Kidney (tissue), 13 donors: ENCODE measurements at regions not wholly inside any gene's neighbourhood (a gene's known extent, or its start where the extent isn't known, plus 50 kb on each side); places are given as distances from the start of the nearest gene placed in this dataset.
"Not testable (repeated sequence)": the region's sequence is repeated elsewhere in the genome, so short reads cannot be mapped to it uniquely, and the experiment has no call there.

ENCODE experiments used
- DNase-seq, 5 donors: peaks; one replicate each; pipeline ENCODE4 v3.0.0-alpha.2; 2013 to 2020
- FAIRE-seq: peaks from 2 replicates; lab custom pipeline; 2012; peaks lifted over from hg19 to GRCh38; lab: Jason Lieb, UNC
- H3K27ac ChIP-seq, 2 donors: one replicate each; pipeline ENCODE4 v1.7.0; 2013; ENCODE audit warnings: low read depth in 2 of 2, low read length in 2 of 2, inconsistent platforms in 1 of 2
- H3K27me3 ChIP-seq: one replicate; pipeline ENCODE4 v1.7.1; 2013; ENCODE audit warnings: low read length, inconsistent platforms; ENCODE audit not compliant: control insufficient read depth, insufficient read depth
- H3K36me3 ChIP-seq, 3 donors: one replicate each; pipeline versions ENCODE4 v1.7.0 to v1.7.1; 2013; ENCODE audit warnings: low read length in 3 of 3, control low read depth in 1 of 3, inconsistent platforms in 1 of 3; ENCODE audit not compliant: insufficient read depth in 3 of 3, control insufficient read depth in 2 of 3
- H3K4me1 ChIP-seq, 3 donors: one replicate each; pipeline versions ENCODE4 v1.7.0 to v1.7.1; 2013; ENCODE audit warnings: low read length in 3 of 3, inconsistent platforms in 1 of 3, low read depth in 1 of 3; ENCODE audit not compliant: control insufficient read depth in 2 of 3, insufficient read depth in 2 of 3
- H3K4me3 ChIP-seq, 3 donors: one replicate each; pipeline versions ENCODE4 v1.7.0 to v1.8.1; 2013; ENCODE audit warnings: low read length in 3 of 3, control low read depth in 1 of 3, inconsistent platforms in 1 of 3
- H3K9ac ChIP-seq, 3 donors: one replicate each; pipeline versions ENCODE4 v1.7.0 to v1.7.1; 2013; ENCODE audit warnings: low read length in 3 of 3, control low read depth in 1 of 3, inconsistent platforms in 1 of 3
- H3K9me3 ChIP-seq, 3 donors: one replicate each; pipeline versions ENCODE4 v1.7.0 to v1.7.1; 2013; ENCODE audit warnings: low read length in 3 of 3, control low read depth in 1 of 3, inconsistent platforms in 1 of 3; ENCODE audit not compliant: control insufficient read depth in 2 of 3, insufficient read depth in 1 of 3
- CTCF ChIP-seq: IDR thresholded peaks from 3 replicates; pipeline ENCODE4 v1.5.1; 2012; ENCODE audit warnings: mild to moderate bottlenecking, moderate library complexity, borderline replicate concordance; ENCODE audit not compliant: insufficient read depth; ENCODE audit errors: extremely low read depth
- intact Hi-C: fragments of 100-400 bp; cut with DNase I; formaldehyde crosslinking; loops from one replicate; pipeline ENCODE4 v1.11.1; 2022
- donor health status: control.
- donor health status: control.
- donor health status: control.
- donor health status: control.
- donor health status: control.
- donor health status: DM: yes; HTN: yes; CAD: no.
- donor health status: Normal renal cell carcinoma (clear cell type).

DNA sequence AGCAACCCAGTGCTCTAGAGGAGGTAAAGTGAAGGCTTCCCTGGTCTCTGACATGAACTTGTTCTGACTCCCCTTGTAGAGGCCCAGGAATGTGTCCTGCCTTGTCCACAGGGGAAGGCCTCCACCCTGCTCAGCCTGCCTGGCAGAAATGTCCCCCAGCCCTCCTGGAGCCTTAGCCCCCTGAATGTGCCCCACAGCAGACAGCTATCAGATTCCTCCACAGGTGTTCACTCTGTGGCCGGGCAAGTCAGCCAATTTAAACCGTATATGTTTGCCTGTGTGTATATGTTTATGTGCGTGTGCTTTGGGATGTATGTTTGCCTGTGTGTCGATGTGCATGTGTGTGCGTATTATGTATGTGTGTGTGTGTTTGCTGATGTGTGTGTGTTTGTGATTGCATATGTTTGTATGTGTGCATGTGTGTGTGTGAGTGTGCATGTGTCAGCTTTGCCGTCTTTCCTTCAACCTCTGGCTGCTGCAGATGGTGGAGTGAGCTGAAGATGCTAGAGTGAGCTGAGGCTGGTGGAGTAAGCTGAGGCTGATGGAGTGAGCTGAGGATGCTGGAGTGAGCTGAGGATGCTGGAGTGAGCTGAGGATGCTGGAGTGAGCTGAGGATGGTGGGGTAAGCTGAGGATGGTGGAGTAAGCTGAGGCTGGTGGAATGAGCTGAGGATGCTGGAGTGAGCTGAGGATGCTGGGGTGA, 68.9 kb upstream of the ANTXRL start:
- FAIRE-seq = no peak

GRCh38 chr10:46218921-46219320, 67.9 kb upstream of the ANTXRL start:
- intact Hi-C loops = no loop called here
- H3K9me3 ChIP-seq = no peaks in the 10 kb centered on the region
- H3K27ac ChIP-seq = no peak overlapping the region
- H3K36me3 ChIP-seq = no peaks in the 10 kb centered on the region
- no peak overlapping the region for H3K9ac ChIP-seq
- H3K4me1 ChIP-seq = no peaks in the 10 kb centered on the region
- no peaks in the 10 kb centered on the region for H3K27me3 ChIP-seq
- TF ChIP-seq CTCF = no peak
- FAIRE-seq = no peak
- H3K4me3 ChIP-seq = no peak overlapping the region
- DNase-seq = no peak

More for the DNA sequence above, 68.9 kb upstream of the ANTXRL start:
- H3K36me3 ChIP-seq = no peaks in the 10 kb centered on the region
- DNase-seq = peak in 2 of 5 donors; percentile 40 to 60
- H3K4me3 ChIP-seq = peak overlapping the region in 1 of 3 donors; percentile 26
- H3K27me3 ChIP-seq = no peaks in the 10 kb centered on the region
- TF ChIP-seq CTCF = no peak
- H3K9ac ChIP-seq = no peak overlapping the region
- H3K9me3 ChIP-seq = no peaks in the 10 kb centered on the region
- H3K4me1 ChIP-seq = no peaks in the 10 kb centered on the region
- intact Hi-C loops = no loop called here
- no peak overlapping the region for H3K27ac ChIP-seq

GRCh38 chr10:46219431-46219990, 67.3 kb upstream of the ANTXRL start:
- H3K36me3 ChIP-seq, H3K27ac ChIP-seq, H3K4me3 ChIP-seq, H3K9me3 ChIP-seq, H3K27me3 ChIP-seq, intact Hi-C loops, H3K9ac ChIP-seq, H3K4me1 ChIP-seq, FAIRE-seq: not testable (repeated sequence)
- peak in 1 of 5 donors; percentile 5 for DNase-seq

- FAIRE-seq (no peak), DNase-seq (peak in 1 of 5 donors; percentile 27)
- H3K4me3 ChIP-seq = no peak overlapping the region
- H3K36me3 ChIP-seq = no peaks in the 10 kb centered on the region
- no peaks in the 10 kb centered on the region for H3K9me3 ChIP-seq
- no peaks in the 10 kb centered on the region for H3K4me1 ChIP-seq
- intact Hi-C loops = no loop called here
- H3K27me3 ChIP-seq = no peaks in the 10 kb centered on the region
- no peak for TF ChIP-seq CTCF
- H3K9ac ChIP-seq = no peak overlapping the region
- H3K27ac ChIP-seq = no peak overlapping the region
Observed at GRCh38 chr10:46220187-46220586, 66.6 kb upstream of the ANTXRL start.
